HT-29 (cell line): ENCODE measurements at regions not wholly inside any gene's neighbourhood (a gene's known extent, or its start where the extent isn't known, plus 50 kb on each side); places are given as distances from the start of the nearest gene placed in this dataset.

Experiments used
- DNase-seq: peaks from one replicate; pipeline ENCODE4 v3.0.0-alpha.2; 2015; ENCODE audit warnings: low spot score

- no peak for DNase-seq
Observed at GRCh38 chr1:82453511-82454185, 652.9 kb downstream of the ADGRL2 start.

GRCh38 chr1:82452096-82452495 is 651.4 kb downstream of the ADGRL2 start:
- DNase-seq: no peak

GRCh38 chr1:82451191-82451590 is 650.5 kb downstream of the ADGRL2 start:
- DNase-seq: no peak

- no peak for DNase-seq
Observed at GRCh38 chr1:82449506-82450057, 648.8 kb downstream of the ADGRL2 start.

GRCh38 chr1:82446955-82447354 is 646.2 kb downstream of the ADGRL2 start:
- no peak for DNase-seq

GRCh38 chr1:82446236-82446635 is 645.5 kb downstream of the ADGRL2 start:
- no peak for DNase-seq

- no peak for DNase-seq
Observed at GRCh38 chr1:82445827-82446226, 645.1 kb downstream of the ADGRL2 start.

GRCh38 chr1:82445132-82445531 is 644.4 kb downstream of the ADGRL2 start:
- no peak for DNase-seq

GRCh38 chr1:82441402-82441801 is 640.7 kb downstream of the ADGRL2 start:
- DNase-seq: no peak

GRCh38 chr1:82423174-82423815 is 622.6 kb downstream of the ADGRL2 start:
- DNase-seq: no peak

- DNase-seq: no peak
Observed at GRCh38 chr1:82421782-82422181, 621.0 kb downstream of the ADGRL2 start.

GRCh38 chr1:82420584-82420983 is 619.9 kb downstream of the ADGRL2 start:
- DNase-seq: no peak

GRCh38 chr1:82411605-82412004 is 610.9 kb downstream of the ADGRL2 start:
- DNase-seq: no peak

- DNase-seq: no peak
Observed at GRCh38 chr1:82405333-82405732, 604.6 kb downstream of the ADGRL2 start.

- no peak for DNase-seq
Observed at GRCh38 chr1:82401116-82401515, 600.4 kb downstream of the ADGRL2 start.

GRCh38 chr1:82400521-82400920 is 599.8 kb downstream of the ADGRL2 start:
- no peak for DNase-seq

GRCh38 chr1:82399093-82399492 is 598.4 kb downstream of the ADGRL2 start:
- no peak for DNase-seq

- DNase-seq: no peak
Observed at GRCh38 chr1:82398357-82398756, 597.6 kb downstream of the ADGRL2 start.

GRCh38 chr1:82395440-82395839 is 594.7 kb downstream of the ADGRL2 start:
- no peak for DNase-seq

GRCh38 chr1:82392946-82393345 is 592.2 kb downstream of the ADGRL2 start:
- DNase-seq: no peak

GRCh38 chr1:82392513-82392912 is 591.8 kb downstream of the ADGRL2 start:
- no peak for DNase-seq

GRCh38 chr1:82391712-82392111 is 591.0 kb downstream of the ADGRL2 start:
- no peak for DNase-seq

GRCh38 chr1:82390627-82391026 is 589.9 kb downstream of the ADGRL2 start:
- no peak for DNase-seq
